Esophagus squamous epithelium (tissue), 4 donors: ENCODE measurements at regions not wholly inside any gene's neighbourhood (a gene's known extent, or its start where the extent isn't known, plus 50 kb on each side); places are given as distances from the start of the nearest gene placed in this dataset.
"Not testable (repeated sequence)": the region's sequence is repeated elsewhere in the genome, so short reads cannot be mapped to it uniquely, and the experiment has no call there.

Experiments
- CTCF ChIP-seq, 6 experiments: fragments of 450-650 bp in 4 of 6; fragments of 200-600 bp in 2 of 6; sonication (generic) in 2 of 6; IDR thresholded peaks; one replicate each; pipeline ENCODE4 v1.5.1; 2016 to 2019; ENCODE audit warnings: antibody characterized with exemption in 6 of 6, mild to moderate bottlenecking in 4 of 6, moderate library complexity in 4 of 6
- POLR2A ChIP-seq, 4 donors: fragments of 450-650 bp; IDR thresholded peaks; one replicate each; pipeline ENCODE4 v1.6.1; 2017; ENCODE audit warnings: antibody characterized with exemption in 4 of 4, mild to moderate bottlenecking in 4 of 4, moderate library complexity in 3 of 4

- TF ChIP-seq CTCF, POLR2A (IDR thresholded peaks at IDR 0.05): not testable (repeated sequence)
Observed at GRCh38 chr21:35497522-35497921, 448.4 kb upstream of the RUNX1 start.
